ENCODE measurements at regions not wholly inside any gene's neighbourhood (a gene's known extent, or its start where the extent isn't known, plus 50 kb on each side); places are given as distances from the start of the nearest gene placed in this dataset.

- TF ChIP-seq, protein P1, sequence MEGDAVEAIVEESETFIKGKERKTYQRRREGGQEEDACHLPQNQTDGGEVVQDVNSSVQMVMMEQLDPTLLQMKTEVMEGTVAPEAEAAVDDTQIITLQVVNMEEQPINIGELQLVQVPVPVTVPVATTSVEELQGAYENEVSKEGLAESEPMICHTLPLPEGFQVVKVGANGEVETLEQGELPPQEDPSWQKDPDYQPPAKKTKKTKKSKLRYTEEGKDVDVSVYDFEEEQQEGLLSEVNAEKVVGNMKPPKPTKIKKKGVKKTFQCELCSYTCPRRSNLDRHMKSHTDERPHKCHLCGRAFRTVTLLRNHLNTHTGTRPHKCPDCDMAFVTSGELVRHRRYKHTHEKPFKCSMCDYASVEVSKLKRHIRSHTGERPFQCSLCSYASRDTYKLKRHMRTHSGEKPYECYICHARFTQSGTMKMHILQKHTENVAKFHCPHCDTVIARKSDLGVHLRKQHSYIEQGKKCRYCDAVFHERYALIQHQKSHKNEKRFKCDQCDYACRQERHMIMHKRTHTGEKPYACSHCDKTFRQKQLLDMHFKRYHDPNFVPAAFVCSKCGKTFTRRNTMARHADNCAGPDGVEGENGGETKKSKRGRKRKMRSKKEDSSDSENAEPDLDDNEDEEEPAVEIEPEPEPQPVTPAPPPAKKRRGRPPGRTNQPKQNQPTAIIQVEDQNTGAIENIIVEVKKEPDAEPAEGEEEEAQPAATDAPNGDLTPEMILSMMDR (IDR thresholded peaks at IDR 0.05), result no peak
- TF ChIP-seq POLR2A (IDR thresholded peaks at IDR 0.05), result no peak
- no peak for TF ChIP-seq EP300 (IDR thresholded peaks at IDR 0.05)
- no peak for TF ChIP-seq POLR2AphosphoS5 (IDR thresholded peaks at IDR 0.05)
Observed at GRCh38 chr1:48084826-48085225, 87.6 kb upstream of the TRABD2B start.

All from upper lobe of left lung (tissue), 4 donors.